ENCODE measurements at regions not wholly inside any gene's neighbourhood (a gene's known extent, or its start where the extent isn't known, plus 50 kb on each side); places are given as distances from the start of the nearest gene placed in this dataset.

- H3K79me2 ChIP-seq (ENCODE audit: control insufficient read depth, insufficient read depth, low read length) = no peaks in the 10 kb centered on the region
- ChIA-PET RAD21 (ENCODE audit: unreplicated experiment) (no interaction called here), SMC1A (ENCODE audit: uncharacterized antibody, unreplicated experiment) (no interaction called here), CTCF (no interaction called here), POLR2A (no interaction called here)
- H3K4me2 ChIP-seq (ENCODE audit: control insufficient read depth, insufficient read depth) = no peak overlapping the region
- BruUV-seq (replicated peaks) = no TSS peak
- no peaks in the 10 kb centered on the region for H3K36me3 ChIP-seq (ENCODE audit: control insufficient read depth in 2 of 2, insufficient read depth in 2 of 2, low read length in 1 of 2)
- no peak overlapping the region for H3K4me3 ChIP-seq
- ATAC-seq (no peak), DNase-seq (ENCODE audit: low read depth, low spot score) (no peak), FAIRE-seq (no peak)
- no peak for TF ChIP-seq NFYA (IDR thresholded peaks at IDR 0.05; ENCODE audit: borderline replicate concordance, low read depth, low read length)
- TF ChIP-seq KAT2A (conservative IDR thresholded peaks at IDR 0.05; ENCODE audit: control insufficient read depth, low read depth, low read length) = no peak
- no peak for TF ChIP-seq NRF1 (conservative IDR thresholded peaks at IDR 0.05; ENCODE audit: low read depth, low read length)
- no peak for TF ChIP-seq ZNF622 (IDR thresholded peaks at IDR 0.05)
- TF ChIP-seq SPI1 (IDR thresholded peaks at IDR 0.05; ENCODE audit: borderline replicate concordance, insufficient read depth, low read depth, low read length) = no peak
- TF ChIP-seq SMC3 (IDR thresholded peaks at IDR 0.05; ENCODE audit: borderline replicate concordance, low read length) = no peak
- no peak for TF ChIP-seq ZNF217 (IDR thresholded peaks at IDR 0.05)
- H3K27me3 ChIP-seq (replicated peaks in 1 of 2; ENCODE audit: control insufficient read depth in 2 of 2, insufficient read depth in 2 of 2, low read length in 1 of 2) = no peaks in the 10 kb centered on the region; a peak in 1 of 4 replicates
- no peak overlapping the region for H3K27ac ChIP-seq (ENCODE audit: control insufficient read depth, insufficient read depth)
- no peaks in the 10 kb centered on the region for H3K4me1 ChIP-seq (ENCODE audit: control insufficient read depth, insufficient read depth, low read length)
- 37% methylated on average over 5 of the region's 5 CpGs for WGBS (ENCODE audit: insufficient coverage, insufficient replicate concordance, low lambda C conversion rate, missing lambda C conversion rate)
- in situ Hi-C loops (cut with MboI) (no loop called here), intact Hi-C loops (cut with micrococcal nuclease; ENCODE audit: unreplicated experiment) (no loop called here)
- H4K20me1 ChIP-seq (ENCODE audit: control insufficient read depth, insufficient read depth) = no peaks in the 10 kb centered on the region
- H2AFZ ChIP-seq (ENCODE audit: control insufficient read depth, low read depth, low read length) = no peak overlapping the region
- H3K9me3 ChIP-seq (replicated peaks; ENCODE audit: control insufficient read depth, insufficient read depth, low read length) = no peaks in the 10 kb centered on the region
- H3K9ac ChIP-seq (ENCODE audit: control insufficient read depth, insufficient read depth, low read length) = no peak overlapping the region
Observed at GRCh38 chr10:16352146-16352545, 84.7 kb upstream of the PTER start.

- no TSS peak for BruUV-seq (replicated peaks)
- no peaks in the 10 kb centered on the region for H3K36me3 ChIP-seq (ENCODE audit: control insufficient read depth in 2 of 2, insufficient read depth in 2 of 2, low read length in 1 of 2)
- H4K20me1 ChIP-seq (ENCODE audit: control insufficient read depth, insufficient read depth) = no peaks in the 10 kb centered on the region
- no peak for DNase-seq (ENCODE audit: low read depth, low spot score)
- no peak overlapping the region for H2AFZ ChIP-seq (ENCODE audit: control insufficient read depth, low read depth, low read length)
- no peak overlapping the region for H3K4me2 ChIP-seq (ENCODE audit: control insufficient read depth, insufficient read depth)
- no peak overlapping the region for H3K4me3 ChIP-seq
- no peaks in the 10 kb centered on the region for H3K9me3 ChIP-seq (replicated peaks; ENCODE audit: control insufficient read depth, insufficient read depth, low read length)
- TF ChIP-seq FOXM1 (IDR thresholded peaks at IDR 0.05; ENCODE audit: low read depth, low read length) (no peak), SMAD1 (IDR thresholded peaks at IDR 0.05; ENCODE audit: low read depth, partially characterized antibody) (no peak), BACH1 (IDR thresholded peaks at IDR 0.05; ENCODE audit: borderline replicate concordance) (no peak)
- CTCF ChIA-PET = no interaction called here
- no peak overlapping the region for H3K27ac ChIP-seq (ENCODE audit: control insufficient read depth, insufficient read depth)
- H3K27me3 ChIP-seq (replicated peaks in 1 of 2; ENCODE audit: control insufficient read depth in 2 of 2, insufficient read depth in 2 of 2, low read length in 1 of 2) = no peaks in the 10 kb centered on the region; a peak in 1 of 4 replicates
- SMC1A ChIA-PET (ENCODE audit: uncharacterized antibody, unreplicated experiment) = no interaction called here
- H3K9ac ChIP-seq (ENCODE audit: control insufficient read depth, insufficient read depth, low read length) = no peak overlapping the region
- no peaks in the 10 kb centered on the region for H3K79me2 ChIP-seq (ENCODE audit: control insufficient read depth, insufficient read depth, low read length)
- intact Hi-C loops (cut with micrococcal nuclease; ENCODE audit: unreplicated experiment) = no loop called here
- in situ Hi-C loops (cut with MboI) = no loop called here
- 42% methylated on average over 3 of the region's 3 CpGs for WGBS (ENCODE audit: insufficient coverage, insufficient replicate concordance, low lambda C conversion rate, missing lambda C conversion rate)
- H3K4me1 ChIP-seq (ENCODE audit: control insufficient read depth, insufficient read depth, low read length) = no peaks in the 10 kb centered on the region
- POLR2A ChIA-PET = no interaction called here
- no peak for ATAC-seq
- no peak for FAIRE-seq
- RAD21 ChIA-PET (ENCODE audit: unreplicated experiment) = no interaction called here
Observed at GRCh38 chr10:16360001-16360400, 76.8 kb upstream of the PTER start.

All from GM12878 (cell line).